ENCODE measurements at regions not wholly inside any gene's neighbourhood (a gene's known extent, or its start where the extent isn't known, plus 50 kb on each side); places are given as distances from the start of the nearest gene placed in this dataset.

DNA sequence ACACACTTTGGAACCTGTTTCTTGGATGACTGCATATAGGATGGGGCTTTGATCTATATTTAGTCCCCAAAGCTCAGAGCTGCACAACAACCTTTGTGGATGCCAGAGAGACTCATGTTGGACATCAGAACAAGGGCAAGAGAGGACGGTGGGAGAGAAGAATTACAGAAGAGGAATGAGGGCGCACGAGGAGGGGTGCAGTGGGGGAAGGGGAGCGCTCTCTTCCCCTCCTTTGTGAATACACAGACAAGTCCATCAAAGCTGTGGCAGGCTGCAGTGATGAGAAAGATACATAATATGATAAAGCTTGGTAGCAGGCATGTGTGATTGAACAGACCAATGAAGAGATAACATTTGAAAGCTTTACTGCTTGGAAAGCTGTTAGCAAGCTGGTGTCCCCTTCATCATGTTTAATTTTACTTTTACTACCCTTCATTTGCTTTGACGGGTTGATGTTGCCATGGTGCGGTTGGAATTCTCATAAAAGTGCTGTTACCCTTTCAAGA, 857.8 kb downstream of the KCNMA1 start:
- FAIRE-seq (no peak), DNase-seq (ENCODE audit: low read depth) (no peak)
- H3K27me3 ChIP-seq (ENCODE audit: control insufficient read depth, insufficient read depth, low read length), result no peaks in the 10 kb centered on the region
- TF ChIP-seq, protein P1, sequence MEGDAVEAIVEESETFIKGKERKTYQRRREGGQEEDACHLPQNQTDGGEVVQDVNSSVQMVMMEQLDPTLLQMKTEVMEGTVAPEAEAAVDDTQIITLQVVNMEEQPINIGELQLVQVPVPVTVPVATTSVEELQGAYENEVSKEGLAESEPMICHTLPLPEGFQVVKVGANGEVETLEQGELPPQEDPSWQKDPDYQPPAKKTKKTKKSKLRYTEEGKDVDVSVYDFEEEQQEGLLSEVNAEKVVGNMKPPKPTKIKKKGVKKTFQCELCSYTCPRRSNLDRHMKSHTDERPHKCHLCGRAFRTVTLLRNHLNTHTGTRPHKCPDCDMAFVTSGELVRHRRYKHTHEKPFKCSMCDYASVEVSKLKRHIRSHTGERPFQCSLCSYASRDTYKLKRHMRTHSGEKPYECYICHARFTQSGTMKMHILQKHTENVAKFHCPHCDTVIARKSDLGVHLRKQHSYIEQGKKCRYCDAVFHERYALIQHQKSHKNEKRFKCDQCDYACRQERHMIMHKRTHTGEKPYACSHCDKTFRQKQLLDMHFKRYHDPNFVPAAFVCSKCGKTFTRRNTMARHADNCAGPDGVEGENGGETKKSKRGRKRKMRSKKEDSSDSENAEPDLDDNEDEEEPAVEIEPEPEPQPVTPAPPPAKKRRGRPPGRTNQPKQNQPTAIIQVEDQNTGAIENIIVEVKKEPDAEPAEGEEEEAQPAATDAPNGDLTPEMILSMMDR (IDR thresholded peaks at IDR 0.05; ENCODE audit: insufficient read depth, low read length, severe bottlenecking), result no peak
- no peaks in the 10 kb centered on the region for H3K36me3 ChIP-seq (ENCODE audit: control insufficient read depth, insufficient read depth, low read length)
- H3K4me3 ChIP-seq (ENCODE audit: low read depth, low read length), result no peak overlapping the region

DNA sequence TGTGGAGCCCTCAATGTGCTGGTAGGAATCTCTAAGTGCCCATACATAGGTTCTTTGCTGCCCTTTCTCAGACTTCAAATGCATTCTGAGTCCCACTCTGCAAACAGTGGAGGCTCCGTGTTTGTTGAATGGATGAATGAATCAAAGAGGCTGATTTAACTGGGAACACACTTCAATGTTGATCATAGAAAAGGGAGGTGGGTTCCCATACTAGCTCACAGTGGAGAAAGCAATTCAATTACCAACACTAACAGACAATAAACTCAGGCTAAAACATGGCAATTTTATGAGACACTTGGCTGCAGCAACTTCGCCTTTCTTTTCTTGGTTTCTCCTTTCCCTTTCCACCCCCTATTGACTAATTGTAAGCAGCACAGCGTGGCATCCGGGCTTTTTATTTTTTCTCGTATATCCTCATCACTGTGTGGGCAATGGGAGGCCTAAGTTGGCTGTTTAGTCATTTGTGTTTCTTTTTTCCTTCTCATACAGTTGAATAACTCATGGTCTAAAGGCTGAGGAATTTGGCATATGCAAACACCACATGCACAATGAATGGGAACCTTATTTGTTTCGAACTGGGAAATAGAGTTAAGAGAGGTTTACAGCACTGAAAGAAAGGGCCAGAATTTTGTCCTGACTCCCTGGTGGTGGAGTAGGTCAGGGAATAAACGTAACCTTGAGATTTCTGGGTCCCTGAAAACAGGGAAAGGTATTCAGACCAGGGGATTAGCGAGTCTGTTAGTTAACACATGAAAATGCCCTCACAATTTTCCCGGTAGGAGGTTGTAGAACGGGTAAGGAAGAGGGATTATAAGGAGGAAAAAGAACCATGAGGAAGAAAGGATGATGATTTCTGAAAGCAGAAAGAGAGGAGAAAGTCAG, 858.5 kb downstream of the KCNMA1 start:
- DNase-seq (ENCODE audit: low read depth) (peak; percentile 20), FAIRE-seq (no peak)
- Histone ChIP-seq H3K4me3 (ENCODE audit: low read depth, low read length) (no peak overlapping the region), H3K36me3 (ENCODE audit: control insufficient read depth, insufficient read depth, low read length) (no peaks in the 10 kb centered on the region), H3K27me3 (ENCODE audit: control insufficient read depth, insufficient read depth, low read length) (no peaks in the 10 kb centered on the region)
- TF ChIP-seq, protein P1 (IDR thresholded peaks at IDR 0.05; ENCODE audit: insufficient read depth, low read length, severe bottlenecking), result no peak

DNA sequence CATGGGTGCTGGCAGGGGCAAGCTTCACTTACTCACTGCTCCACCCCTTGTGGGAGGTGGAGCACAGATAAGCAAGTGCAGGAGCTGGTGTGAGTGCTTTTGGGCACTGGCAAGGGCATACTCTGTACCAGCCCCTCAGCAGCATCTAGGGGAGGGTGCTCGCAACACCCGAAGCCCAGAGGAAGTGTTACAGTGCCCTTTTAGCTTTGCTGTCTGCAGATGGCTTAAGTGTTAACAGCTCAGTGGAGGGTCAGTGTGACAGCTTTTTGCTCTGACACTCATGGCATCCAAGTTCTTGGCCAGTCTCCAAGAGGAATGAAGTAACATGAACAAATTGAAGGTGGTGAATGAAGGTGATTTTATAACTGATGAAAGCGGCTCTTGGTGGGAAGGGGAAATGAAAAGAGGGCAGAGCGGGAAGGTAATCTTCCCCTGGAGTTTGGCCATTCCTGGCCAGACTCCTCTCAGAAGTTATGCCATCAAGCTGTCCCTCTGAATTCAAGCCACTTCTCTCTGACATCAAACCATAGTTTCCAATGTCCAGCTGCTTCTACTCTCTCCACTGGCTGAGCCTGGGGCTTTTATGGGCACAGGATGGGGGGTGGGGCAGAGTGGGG, 862.5 kb downstream of the KCNMA1 start:
- TF ChIP-seq, protein P1 (IDR thresholded peaks at IDR 0.05; ENCODE audit: insufficient read depth, low read length, severe bottlenecking), result no peak
- Histone ChIP-seq H3K4me3 (ENCODE audit: low read depth, low read length) (no peak overlapping the region), H3K36me3 (ENCODE audit: control insufficient read depth, insufficient read depth, low read length) (no peaks in the 10 kb centered on the region), H3K27me3 (ENCODE audit: control insufficient read depth, insufficient read depth, low read length) (no peaks in the 10 kb centered on the region)
- no peak for DNase-seq (ENCODE audit: low read depth)
- FAIRE-seq, result no peak

DNA sequence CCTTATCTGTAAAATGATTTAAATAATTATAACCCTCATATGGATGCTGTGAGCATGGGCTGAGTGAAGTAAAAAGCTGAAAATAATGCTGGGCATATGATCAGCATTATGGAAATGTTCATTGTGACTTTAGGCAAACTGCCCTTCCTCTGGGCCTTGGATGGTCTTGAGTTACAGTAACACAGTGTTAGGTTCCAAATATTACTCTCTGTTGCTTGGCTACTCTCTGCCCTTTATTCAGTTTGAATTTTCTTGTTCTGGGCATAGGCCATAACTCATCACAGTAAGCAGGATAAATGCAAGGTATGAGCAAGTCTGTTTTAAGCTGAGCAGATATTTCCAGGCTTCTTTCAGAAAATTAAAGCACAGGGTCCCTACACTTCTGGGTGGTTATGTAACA, 868.0 kb downstream of the KCNMA1 start:
- TF ChIP-seq, protein P1 (IDR thresholded peaks at IDR 0.05; ENCODE audit: insufficient read depth, low read length, severe bottlenecking), result no peak
- DNase-seq (ENCODE audit: low read depth) (no peak), FAIRE-seq (no peak)
- Histone ChIP-seq H3K36me3 (ENCODE audit: control insufficient read depth, insufficient read depth, low read length) (no peaks in the 10 kb centered on the region), H3K27me3 (ENCODE audit: control insufficient read depth, insufficient read depth, low read length) (no peaks in the 10 kb centered on the region), H3K4me3 (ENCODE audit: low read depth, low read length) (no peak overlapping the region)

DNA sequence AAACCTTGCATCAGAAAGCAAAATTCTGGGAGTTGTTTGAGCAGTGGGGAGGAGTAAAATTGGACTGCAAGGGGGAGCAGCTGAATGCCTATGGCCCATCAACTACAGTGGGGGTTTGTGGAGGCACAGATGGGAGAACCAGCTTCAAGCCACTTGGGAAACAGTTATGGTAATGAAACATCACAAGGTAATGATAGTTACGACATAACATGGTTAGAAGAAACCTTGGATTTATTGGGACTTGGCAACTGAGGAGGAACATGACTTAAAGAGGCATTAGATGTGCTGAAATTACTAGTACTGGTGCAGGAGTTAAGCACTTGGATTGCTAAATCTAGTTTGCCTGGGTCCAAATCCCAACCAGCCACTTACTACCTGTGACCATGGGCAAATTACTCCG, 868.4 kb downstream of the KCNMA1 start:
- no peak for FAIRE-seq
- TF ChIP-seq, protein P1 (IDR thresholded peaks at IDR 0.05; ENCODE audit: insufficient read depth, low read length, severe bottlenecking), result no peak
- H3K4me3 ChIP-seq (ENCODE audit: low read depth, low read length), result no peak overlapping the region
- H3K27me3 ChIP-seq (ENCODE audit: control insufficient read depth, insufficient read depth, low read length), result no peaks in the 10 kb centered on the region
- no peak for DNase-seq (ENCODE audit: low read depth)
- H3K36me3 ChIP-seq (ENCODE audit: control insufficient read depth, insufficient read depth, low read length), result no peaks in the 10 kb centered on the region

Data from bronchial epithelial cell (primary cell).